Calu3 (cell line): ENCODE measurements at regions not wholly inside any gene's neighbourhood (a gene's known extent, or its start where the extent isn't known, plus 50 kb on each side); places are given as distances from the start of the nearest gene placed in this dataset.

Experiments
- BruUV-seq: library from RNA; stranded (reverse); fragments of 400-500 nt; replicated peaks from 2 replicates; lab custom pipeline; 2021; lab: Mats Ljungman, UMichigan
- CTCF ChIA-PET: fragments of 300-600 bp; sonication (Branson Sonifier 250); formaldehyde crosslinking; loops from one replicate; lab custom pipeline; 2022; ENCODE audit warnings: antibody characterized with exemption; lab: Charles Lee
- DNase-seq: peaks from one replicate; pipeline ENCODE4 v3.0.0; 2022
- H3K27ac Mint-ChIP-seq: one replicate; pipeline ENCODE4 v1.8.0; 2022; ENCODE audit warnings: mixed read lengths; ENCODE audit not compliant: unreplicated experiment
- H3K27me3 Mint-ChIP-seq: one replicate; pipeline ENCODE4 v1.8.0; 2022; ENCODE audit warnings: mixed read lengths; ENCODE audit not compliant: unreplicated experiment
- H3K36me3 Mint-ChIP-seq: one replicate; pipeline ENCODE4 v1.8.0; 2022; ENCODE audit warnings: mild to moderate bottlenecking, moderate library complexity, mixed read lengths; ENCODE audit not compliant: insufficient read depth, unreplicated experiment
- H3K4me1 Mint-ChIP-seq: one replicate; pipeline ENCODE4 v1.8.0; 2022; ENCODE audit warnings: mild to moderate bottlenecking, low read depth, mixed read lengths; ENCODE audit not compliant: unreplicated experiment
- H3K4me3 Mint-ChIP-seq: one replicate; pipeline ENCODE4 v1.8.0; 2022; ENCODE audit warnings: mild to moderate bottlenecking, low read depth, moderate library complexity, mixed read lengths; ENCODE audit not compliant: unreplicated experiment
- H3K9me3 Mint-ChIP-seq: one replicate; pipeline ENCODE4 v1.8.0; 2022; ENCODE audit warnings: low read depth, mixed read lengths; ENCODE audit not compliant: unreplicated experiment
- CTCF ChIP-seq: fragments of 200-600 bp; IDR thresholded peaks from one replicate; pipeline ENCODE4 v1.8.0; 2022; ENCODE audit warnings: antibody characterized with exemption; ENCODE audit not compliant: unreplicated experiment
- intact Hi-C: fragments of 100-400 bp; cut with micrococcal nuclease; formaldehyde crosslinking; loops from one replicate; pipeline ENCODE4 v1.10.0; 2022; ENCODE audit not compliant: unreplicated experiment

GRCh38 chr9:89812556-89813181, 207.9 kb downstream of the GADD45G start:
- H3K9me3 Mint-ChIP-seq = no peaks in the 10 kb centered on the region
- H3K27ac Mint-ChIP-seq = no peak overlapping the region
- no peak for TF ChIP-seq CTCF
- no peaks in the 10 kb centered on the region for H3K36me3 Mint-ChIP-seq
- H3K27me3 Mint-ChIP-seq = peaks cover 94% of the 10 kb centered on the region
- intact Hi-C loops = no loop called here
- no TSS peak for BruUV-seq
- CTCF ChIA-PET = no interaction called here
- DNase-seq = no peak
- no peaks in the 10 kb centered on the region for H3K4me1 Mint-ChIP-seq
- no peak overlapping the region for H3K4me3 Mint-ChIP-seq

- H3K4me3 Mint-ChIP-seq = no peak overlapping the region
- TF ChIP-seq CTCF = no peak
- no peaks in the 10 kb centered on the region for H3K9me3 Mint-ChIP-seq
- H3K4me1 Mint-ChIP-seq = no peaks in the 10 kb centered on the region
- BruUV-seq = no TSS peak
- H3K27me3 Mint-ChIP-seq = peaks cover 94% of the 10 kb centered on the region
- intact Hi-C loops = no loop called here
- no peak for DNase-seq
- H3K27ac Mint-ChIP-seq = no peak overlapping the region
- no peaks in the 10 kb centered on the region for H3K36me3 Mint-ChIP-seq
- CTCF ChIA-PET = no interaction called here
Measured at GRCh38 chr9:89813482-89813881, 208.7 kb downstream of the GADD45G start.

- CTCF ChIA-PET = interaction anchor here (0.7 kb wide), 1 partner anchor 66 kb away, joined by 3 read pairs; no protein-coding TSS in a partner anchor
- Mint-ChIP-seq H3K27me3 (peaks cover 94% of the 10 kb centered on the region), H3K4me1 (no peaks in the 10 kb centered on the region), H3K4me3 (no peak overlapping the region), H3K27ac (no peak overlapping the region), H3K9me3 (no peaks in the 10 kb centered on the region), H3K36me3 (no peaks in the 10 kb centered on the region)
- TF ChIP-seq CTCF = no peak
- no peak for DNase-seq
- intact Hi-C loops = no loop called here
- no TSS peak for BruUV-seq
Measured at GRCh38 chr9:89814340-89815040, 209.7 kb downstream of the GADD45G start.

- BruUV-seq = no TSS peak
- H3K27me3 Mint-ChIP-seq = peaks cover 99% of the 10 kb centered on the region
- CTCF ChIA-PET = no interaction called here
- TF ChIP-seq CTCF = no peak
- no peak overlapping the region for H3K27ac Mint-ChIP-seq
- H3K36me3 Mint-ChIP-seq = no peaks in the 10 kb centered on the region
- no peaks in the 10 kb centered on the region for H3K9me3 Mint-ChIP-seq
- H3K4me1 Mint-ChIP-seq = no peaks in the 10 kb centered on the region
- intact Hi-C loops = no loop called here
- H3K4me3 Mint-ChIP-seq = no peak overlapping the region
- no peak for DNase-seq
Measured at GRCh38 chr9:89815061-89815902, 210.5 kb downstream of the GADD45G start.
